ENCODE measurements at regions not wholly inside any gene's neighbourhood (a gene's known extent, or its start where the extent isn't known, plus 50 kb on each side); places are given as distances from the start of the nearest gene placed in this dataset.

- RAD21 ChIA-PET (ENCODE audit: low non-redundant PET in 1 of 2, low total read pairs in 2 of 2, uncharacterized antibody in 2 of 2, unreplicated experiment in 2 of 2) = no interaction called here
Observed at GRCh38 chr6:164114651-164115050, 700.1 kb downstream of the QKI start.

More at GRCh38 chr6:164114651-164115050, 700.1 kb downstream of the QKI start:
- BruUV-seq (replicated peaks) = no TSS peak
- no peak overlapping the region for H3K27ac ChIP-seq (ENCODE audit: low read depth, low read length)
- no peak for DNase-seq (ENCODE audit: low read depth, low spot score)
- no peak for ATAC-seq
- CTCF ChIA-PET = interaction anchor here (0.7 kb wide), 1 partner anchor 698 kb away, joined by 4 read pairs; no protein-coding TSS in a partner anchor
- H4K20me1 ChIP-seq (ENCODE audit: insufficient read depth) = no peaks in the 10 kb centered on the region
- no peaks in the 10 kb centered on the region for H3K36me3 ChIP-seq (ENCODE audit: control insufficient read depth in 1 of 2, insufficient read depth in 2 of 2, low read length in 2 of 2)
- no peaks in the 10 kb centered on the region for H3K4me1 ChIP-seq (ENCODE audit: control insufficient read depth in 1 of 2, insufficient read depth in 2 of 2, low read length in 2 of 2)
- POLR2A ChIA-PET = no interaction called here
- no peaks in the 10 kb centered on the region for H3K9me2 ChIP-seq (ENCODE audit: insufficient read depth)
- no peak overlapping the region for H3K4me3 ChIP-seq (replicated peaks in 1 of 2; ENCODE audit: low read depth in 1 of 2, low read length in 2 of 2)
- H3K27me3 ChIP-seq (ENCODE audit: insufficient read depth, low read length) = no peaks in the 10 kb centered on the region
- no peak overlapping the region for H3K4me2 ChIP-seq (ENCODE audit: low read length)
- no peaks in the 10 kb centered on the region for H3K79me2 ChIP-seq (ENCODE audit: insufficient read depth, low read length)
- no peak overlapping the region for H2AFZ ChIP-seq (ENCODE audit: low read depth, low read length, poor library complexity, severe bottlenecking)
- TF ChIP-seq POLR2A (IDR thresholded peaks at IDR 0.05; ENCODE audit: borderline replicate concordance, extremely low read depth, insufficient read depth, insufficient read length) (no peak), TCF7L2 (IDR thresholded peaks at IDR 0.05; ENCODE audit: borderline replicate concordance, extremely low read depth, insufficient read depth, insufficient read length) (no peak), ZFX (IDR thresholded peaks at IDR 0.05) (no peak), SP1 (IDR thresholded peaks at IDR 0.05; ENCODE audit: low read depth) (no peak), JUND (IDR thresholded peaks at IDR 0.05) (no peak)
- TF ChIP-seq, protein P1, sequence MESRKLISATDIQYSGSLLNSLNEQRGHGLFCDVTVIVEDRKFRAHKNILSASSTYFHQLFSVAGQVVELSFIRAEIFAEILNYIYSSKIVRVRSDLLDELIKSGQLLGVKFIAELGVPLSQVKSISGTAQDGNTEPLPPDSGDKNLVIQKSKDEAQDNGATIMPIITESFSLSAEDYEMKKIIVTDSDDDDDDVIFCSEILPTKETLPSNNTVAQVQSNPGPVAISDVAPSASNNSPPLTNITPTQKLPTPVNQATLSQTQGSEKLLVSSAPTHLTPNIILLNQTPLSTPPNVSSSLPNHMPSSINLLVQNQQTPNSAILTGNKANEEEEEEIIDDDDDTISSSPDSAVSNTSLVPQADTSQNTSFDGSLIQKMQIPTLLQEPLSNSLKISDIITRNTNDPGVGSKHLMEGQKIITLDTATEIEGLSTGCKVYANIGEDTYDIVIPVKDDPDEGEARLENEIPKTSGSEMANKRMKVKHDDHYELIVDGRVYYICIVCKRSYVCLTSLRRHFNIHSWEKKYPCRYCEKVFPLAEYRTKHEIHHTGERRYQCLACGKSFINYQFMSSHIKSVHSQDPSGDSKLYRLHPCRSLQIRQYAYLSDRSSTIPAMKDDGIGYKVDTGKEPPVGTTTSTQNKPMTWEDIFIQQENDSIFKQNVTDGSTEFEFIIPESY (IDR thresholded peaks at IDR 0.05; ENCODE audit: extremely low read depth, insufficient replicate concordance, low read length) = no peak
- TF ChIP-seq, protein P2, sequence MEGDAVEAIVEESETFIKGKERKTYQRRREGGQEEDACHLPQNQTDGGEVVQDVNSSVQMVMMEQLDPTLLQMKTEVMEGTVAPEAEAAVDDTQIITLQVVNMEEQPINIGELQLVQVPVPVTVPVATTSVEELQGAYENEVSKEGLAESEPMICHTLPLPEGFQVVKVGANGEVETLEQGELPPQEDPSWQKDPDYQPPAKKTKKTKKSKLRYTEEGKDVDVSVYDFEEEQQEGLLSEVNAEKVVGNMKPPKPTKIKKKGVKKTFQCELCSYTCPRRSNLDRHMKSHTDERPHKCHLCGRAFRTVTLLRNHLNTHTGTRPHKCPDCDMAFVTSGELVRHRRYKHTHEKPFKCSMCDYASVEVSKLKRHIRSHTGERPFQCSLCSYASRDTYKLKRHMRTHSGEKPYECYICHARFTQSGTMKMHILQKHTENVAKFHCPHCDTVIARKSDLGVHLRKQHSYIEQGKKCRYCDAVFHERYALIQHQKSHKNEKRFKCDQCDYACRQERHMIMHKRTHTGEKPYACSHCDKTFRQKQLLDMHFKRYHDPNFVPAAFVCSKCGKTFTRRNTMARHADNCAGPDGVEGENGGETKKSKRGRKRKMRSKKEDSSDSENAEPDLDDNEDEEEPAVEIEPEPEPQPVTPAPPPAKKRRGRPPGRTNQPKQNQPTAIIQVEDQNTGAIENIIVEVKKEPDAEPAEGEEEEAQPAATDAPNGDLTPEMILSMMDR (IDR thresholded peaks at IDR 0.05 in 2 of 3, conservative IDR thresholded peaks at IDR 0.05 in 1 of 3; ENCODE audit: borderline replicate concordance in 1 of 3, insufficient read depth in 1 of 3, low read depth in 2 of 3, low read length in 2 of 3) = no peak
- peaks cover 3 to 4% of the 10 kb centered on the region in 2 experiments; a peak in 2 of 4 replicates for H3K9me3 ChIP-seq (ENCODE audit: control insufficient read depth in 1 of 2, insufficient read depth in 1 of 2, low read depth in 1 of 2, low read length in 2 of 2)
- intact Hi-C loops (cut with micrococcal nuclease) = no loop called here
- no peak overlapping the region for H3K9ac ChIP-seq (ENCODE audit: low read length)
